PC-9 (cell line): ENCODE measurements at regions not wholly inside any gene's neighbourhood (a gene's known extent, or its start where the extent isn't known, plus 50 kb on each side); places are given as distances from the start of the nearest gene placed in this dataset.

Experiments used
- EZH2 ChIP-seq: fragments of 200-600 bp; sonication (generic); IDR thresholded peaks from 2 replicates; pipeline ENCODE4 v1.8.0; 2017; ENCODE audit warnings: antibody characterized with exemption, low read depth
- TF ChIP-seq, protein P1 (sequence below): fragments of 200-600 bp; sonication (generic); conservative IDR thresholded peaks from 2 replicates; pipeline ENCODE4 v1.6.1; 2017; ENCODE audit warnings: mixed run types, antibody characterized with exemption, mild to moderate bottlenecking, moderate library complexity

GRCh38 chr6:165096209-165096608 is 213.2 kb downstream of the C6orf118 start:
- TF ChIP-seq, protein P1, sequence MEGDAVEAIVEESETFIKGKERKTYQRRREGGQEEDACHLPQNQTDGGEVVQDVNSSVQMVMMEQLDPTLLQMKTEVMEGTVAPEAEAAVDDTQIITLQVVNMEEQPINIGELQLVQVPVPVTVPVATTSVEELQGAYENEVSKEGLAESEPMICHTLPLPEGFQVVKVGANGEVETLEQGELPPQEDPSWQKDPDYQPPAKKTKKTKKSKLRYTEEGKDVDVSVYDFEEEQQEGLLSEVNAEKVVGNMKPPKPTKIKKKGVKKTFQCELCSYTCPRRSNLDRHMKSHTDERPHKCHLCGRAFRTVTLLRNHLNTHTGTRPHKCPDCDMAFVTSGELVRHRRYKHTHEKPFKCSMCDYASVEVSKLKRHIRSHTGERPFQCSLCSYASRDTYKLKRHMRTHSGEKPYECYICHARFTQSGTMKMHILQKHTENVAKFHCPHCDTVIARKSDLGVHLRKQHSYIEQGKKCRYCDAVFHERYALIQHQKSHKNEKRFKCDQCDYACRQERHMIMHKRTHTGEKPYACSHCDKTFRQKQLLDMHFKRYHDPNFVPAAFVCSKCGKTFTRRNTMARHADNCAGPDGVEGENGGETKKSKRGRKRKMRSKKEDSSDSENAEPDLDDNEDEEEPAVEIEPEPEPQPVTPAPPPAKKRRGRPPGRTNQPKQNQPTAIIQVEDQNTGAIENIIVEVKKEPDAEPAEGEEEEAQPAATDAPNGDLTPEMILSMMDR = no peak
- no peak for TF ChIP-seq EZH2
